ENCODE measurements at regions not wholly inside any gene's neighbourhood (a gene's known extent, or its start where the extent isn't known, plus 50 kb on each side); places are given as distances from the start of the nearest gene placed in this dataset.

DNA sequence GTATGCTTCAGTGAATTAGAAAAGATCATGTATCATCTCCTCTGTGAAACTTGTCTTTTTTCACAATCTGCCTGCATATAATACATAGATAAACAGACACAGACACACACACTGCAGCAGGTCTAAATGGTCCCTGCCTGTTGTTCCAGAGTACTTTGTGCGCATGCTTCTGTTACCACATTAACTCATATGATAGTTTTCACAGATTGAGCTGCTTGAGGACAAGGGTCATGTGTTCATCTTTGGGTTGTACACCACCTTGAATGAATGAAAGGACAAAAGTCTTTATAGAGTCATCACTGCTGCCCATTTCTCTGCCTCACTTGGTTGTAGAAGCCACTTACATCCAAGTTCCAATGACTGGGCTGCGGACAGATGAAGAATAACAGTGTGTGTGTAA lies 72.7 kb upstream of the GLS start:
- Mint-ChIP-seq H3K27ac (no peak overlapping the region), H3K9me3 (no peaks in the 10 kb centered on the region), H3K4me3 (no peak overlapping the region), H3K4me1 (peaks cover 4% of the 10 kb centered on the region), H3K27me3 (no peaks in the 10 kb centered on the region), H3K36me3 (no peaks in the 10 kb centered on the region)
- DNase-seq (no peak), ATAC-seq (ENCODE audit: low read depth) (no peak)
- POLR2A ChIA-PET, result no interaction called here

DNA sequence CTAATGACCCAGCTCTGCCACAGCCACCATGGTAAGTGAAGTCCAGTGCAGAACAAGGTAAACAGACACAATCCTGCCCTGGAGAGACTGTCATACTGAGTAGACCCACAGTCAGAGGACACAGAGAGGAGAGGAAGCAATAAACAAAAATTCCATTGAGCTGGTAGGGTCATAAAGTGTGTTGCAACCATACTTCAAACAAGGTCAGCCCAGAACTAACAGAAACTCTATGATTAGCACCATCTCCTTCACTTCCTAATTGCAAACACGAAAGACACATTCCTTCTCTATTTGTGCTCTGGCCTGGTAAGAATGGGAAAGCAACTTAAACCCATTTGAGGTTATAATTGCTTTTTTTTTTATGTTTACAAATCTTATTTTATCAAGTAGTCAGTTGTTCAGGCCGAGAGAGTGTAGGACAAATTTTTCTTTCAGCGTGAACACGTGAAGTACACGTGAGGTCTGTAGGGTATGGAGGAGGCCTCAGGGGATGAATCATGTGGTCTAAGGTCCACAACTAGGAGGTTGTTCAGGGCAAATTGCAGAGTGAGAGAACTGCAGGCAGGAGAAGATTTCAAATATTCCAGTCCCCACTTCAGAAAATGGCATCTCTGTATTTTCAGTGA lies 71.4 kb upstream of the GLS start:
- no peak overlapping the region for H3K27ac Mint-ChIP-seq
- POLR2A ChIA-PET, result interaction anchor here (1.3 kb wide), 1 partner anchor 72 kb away, joined by 5 read pairs; no protein-coding TSS in a partner anchor

DNA sequence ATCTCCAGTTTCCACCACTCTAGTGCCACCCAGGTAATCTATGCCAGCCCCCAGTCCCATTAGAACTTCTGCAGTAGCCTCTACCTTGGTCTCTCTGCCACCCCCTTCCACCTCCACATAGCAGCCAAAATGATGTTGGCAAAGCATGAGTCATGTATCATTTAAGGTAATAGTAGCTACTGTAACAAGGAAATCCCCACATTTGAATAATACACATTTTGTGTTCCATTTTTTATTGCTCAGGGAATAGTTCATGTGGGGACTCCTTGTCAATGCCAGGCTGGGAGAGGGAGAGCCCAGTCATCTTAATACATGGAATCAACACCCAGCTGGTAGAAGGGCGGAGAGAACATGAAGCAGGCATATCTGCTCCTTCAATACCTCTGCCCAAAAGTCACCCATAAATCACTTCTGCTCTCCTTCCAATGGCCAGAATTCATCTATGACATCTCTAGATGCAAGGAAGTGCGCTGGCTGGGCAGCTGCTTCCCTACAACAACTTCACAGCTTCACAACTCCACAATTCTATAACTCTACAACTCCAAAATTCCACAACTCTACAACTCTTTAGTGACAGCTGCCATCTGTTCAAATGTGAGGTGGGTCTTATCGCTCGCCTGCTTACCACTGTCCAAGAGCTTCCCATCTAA lies 70.6 kb upstream of the GLS start:
- POLR2A ChIA-PET, result interaction anchor here (1.3 kb wide), 1 partner anchor 72 kb away, joined by 5 read pairs; no protein-coding TSS in a partner anchor

More for the DNA sequence above, 71.4 kb upstream of the GLS start:
- H3K4me1 Mint-ChIP-seq, result peaks cover 4% of the 10 kb centered on the region
- no peak overlapping the region for H3K4me3 Mint-ChIP-seq
- no peaks in the 10 kb centered on the region for H3K9me3 Mint-ChIP-seq
- DNase-seq, result no peak
- ATAC-seq (ENCODE audit: low read depth), result no peak
- peaks cover under 1% of the 10 kb centered on the region for H3K36me3 Mint-ChIP-seq
- no peaks in the 10 kb centered on the region for H3K27me3 Mint-ChIP-seq

DNA sequence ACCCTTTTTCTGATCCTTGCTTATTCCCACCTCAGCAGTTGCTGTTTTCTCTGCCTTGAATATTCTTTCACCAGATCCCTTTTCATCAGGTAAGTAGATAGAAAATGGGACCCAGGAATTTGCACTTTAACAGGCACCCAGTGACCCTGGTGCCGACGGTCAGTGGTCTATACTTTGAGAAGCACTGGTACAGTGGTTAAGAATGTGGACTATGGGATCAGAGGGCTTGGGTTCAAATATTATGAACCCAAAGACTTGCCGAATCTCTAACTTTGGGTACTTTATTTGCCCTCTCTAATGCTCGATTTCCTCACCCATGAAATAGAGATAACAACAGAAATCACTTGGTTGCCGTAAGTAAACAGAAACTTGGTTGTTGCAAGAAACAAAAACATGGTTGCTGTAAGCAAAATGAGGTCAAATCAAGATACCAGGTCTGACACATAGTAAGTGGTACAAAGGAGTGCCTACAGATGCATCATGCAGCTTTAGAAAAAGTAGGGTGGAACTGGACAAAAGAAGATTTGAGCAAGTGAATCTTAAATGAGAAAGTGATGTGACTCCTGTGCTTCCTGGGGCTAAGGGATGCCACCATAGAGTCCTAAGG lies 69.5 kb upstream of the GLS start:
- no peak overlapping the region for H3K27ac Mint-ChIP-seq
- POLR2A ChIA-PET, result no interaction called here
- H3K36me3 Mint-ChIP-seq, result peaks cover 2% of the 10 kb centered on the region
- H3K4me3 Mint-ChIP-seq, result no peak overlapping the region
- ATAC-seq (ENCODE audit: low read depth) (no peak), DNase-seq (no peak)
- H3K9me3 Mint-ChIP-seq, result no peaks in the 10 kb centered on the region
- H3K27me3 Mint-ChIP-seq, result no peaks in the 10 kb centered on the region
- H3K4me1 Mint-ChIP-seq, result peaks cover 4% of the 10 kb centered on the region

More for the DNA sequence above, 70.6 kb upstream of the GLS start:
- DNase-seq (no peak), ATAC-seq (ENCODE audit: low read depth) (no peak)
- Mint-ChIP-seq H3K4me1 (peaks cover 4% of the 10 kb centered on the region), H3K27me3 (no peaks in the 10 kb centered on the region), H3K9me3 (no peaks in the 10 kb centered on the region), H3K27ac (no peak overlapping the region), H3K4me3 (no peak overlapping the region), H3K36me3 (peaks cover 2% of the 10 kb centered on the region)

DNA sequence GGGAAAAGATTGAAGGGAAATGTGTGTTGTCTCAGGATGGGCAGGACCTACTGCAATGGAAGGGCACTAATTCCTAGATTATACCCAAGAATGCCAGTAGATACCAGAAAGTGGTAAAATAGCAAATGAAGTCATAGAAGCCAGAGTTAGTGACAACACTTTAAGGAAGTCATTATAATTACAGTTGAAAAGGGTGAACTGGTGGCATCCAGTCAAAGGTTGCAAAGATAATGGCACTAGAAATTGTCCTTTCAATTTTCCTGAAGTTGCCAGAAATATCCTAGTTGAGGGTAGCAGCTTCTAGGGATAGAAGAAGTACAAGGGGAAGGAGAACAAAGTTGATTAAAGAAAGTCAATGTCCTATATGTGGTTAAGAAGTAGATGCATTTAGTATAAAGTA lies 68.8 kb upstream of the GLS start:
- DNase-seq, result no peak
- Mint-ChIP-seq H3K4me1 (peaks cover 4% of the 10 kb centered on the region), H3K27me3 (no peaks in the 10 kb centered on the region), H3K27ac (no peak overlapping the region), H3K9me3 (peaks cover 2% of the 10 kb centered on the region), H3K4me3 (no peak overlapping the region), H3K36me3 (peaks cover 2% of the 10 kb centered on the region)
- POLR2A ChIA-PET, result no interaction called here
- no peak for ATAC-seq (ENCODE audit: low read depth)

DNA sequence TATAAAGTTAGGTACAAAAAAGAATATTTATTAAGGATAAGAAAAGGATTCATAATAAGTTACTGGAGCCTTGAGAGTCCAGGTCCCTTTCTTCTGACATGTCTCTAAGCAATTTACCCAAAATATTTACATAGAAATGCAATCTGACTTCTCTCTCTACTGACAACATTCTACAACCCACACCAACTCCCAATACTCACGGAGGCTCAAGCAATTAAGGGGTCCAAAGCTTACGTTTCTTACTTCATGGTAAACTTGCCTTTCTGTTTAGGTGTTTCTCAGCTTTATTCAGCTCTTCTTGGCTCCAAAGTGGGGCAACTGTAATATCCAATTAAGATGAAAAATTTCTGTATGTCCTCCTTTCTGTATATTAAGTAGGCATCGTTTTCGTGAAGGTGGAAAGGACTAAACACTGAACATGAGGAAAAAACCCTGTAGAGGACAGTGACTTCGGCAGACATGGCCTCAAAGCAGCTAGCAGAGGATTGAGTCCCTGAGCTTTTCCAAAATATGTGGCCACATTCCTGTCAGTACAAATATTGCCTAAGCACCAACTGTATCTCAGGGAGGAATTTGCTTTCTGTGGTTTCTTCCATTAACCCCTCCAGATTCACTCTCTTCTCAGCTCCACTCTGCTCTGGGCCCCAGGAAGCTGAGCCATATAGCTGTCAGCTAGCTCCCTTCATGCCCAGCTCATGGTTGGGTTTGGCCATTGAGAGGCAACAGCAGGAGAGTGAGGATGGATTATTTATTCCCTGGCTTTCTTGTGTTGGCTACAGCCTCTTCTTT lies 67.9 kb upstream of the GLS start:
- ATAC-seq (ENCODE audit: low read depth), result no peak
- no peak for DNase-seq
- H3K27ac Mint-ChIP-seq, result no peak overlapping the region
- peaks cover 2% of the 10 kb centered on the region for H3K36me3 Mint-ChIP-seq
- peaks cover 3% of the 10 kb centered on the region for H3K9me3 Mint-ChIP-seq
- H3K4me1 Mint-ChIP-seq, result peaks cover 2% of the 10 kb centered on the region
- POLR2A ChIA-PET, result no interaction called here
- no peak overlapping the region for H3K4me3 Mint-ChIP-seq
- H3K27me3 Mint-ChIP-seq, result no peaks in the 10 kb centered on the region

DNA sequence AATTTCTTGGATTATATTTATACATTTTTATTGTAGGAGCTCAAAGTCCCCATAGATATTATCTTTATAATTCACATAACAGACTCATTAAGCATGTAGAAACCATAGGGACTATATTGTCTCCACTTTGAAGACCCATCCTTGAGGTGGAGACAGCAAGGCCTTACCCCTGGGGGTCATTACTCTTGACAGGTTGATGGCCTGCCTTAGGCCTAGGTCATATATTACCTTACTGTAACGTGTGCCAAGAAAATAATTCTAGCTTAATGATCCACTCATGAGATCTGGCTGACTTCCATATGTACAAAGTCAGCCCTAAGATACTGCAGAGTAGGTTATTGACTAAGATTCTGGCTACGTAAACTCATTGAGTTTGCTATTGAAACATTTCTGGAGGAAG lies 65.4 kb upstream of the GLS start:
- ATAC-seq (ENCODE audit: low read depth) (no peak), DNase-seq (no peak)
- H3K4me3 Mint-ChIP-seq, result no peak overlapping the region
- no peak overlapping the region for H3K27ac Mint-ChIP-seq
- H3K36me3 Mint-ChIP-seq, result peaks cover 2% of the 10 kb centered on the region
- H3K4me1 Mint-ChIP-seq, result no peaks in the 10 kb centered on the region
- peaks cover 3% of the 10 kb centered on the region for H3K9me3 Mint-ChIP-seq
- H3K27me3 Mint-ChIP-seq, result peaks cover 2% of the 10 kb centered on the region
- POLR2A ChIA-PET, result no interaction called here

DNA sequence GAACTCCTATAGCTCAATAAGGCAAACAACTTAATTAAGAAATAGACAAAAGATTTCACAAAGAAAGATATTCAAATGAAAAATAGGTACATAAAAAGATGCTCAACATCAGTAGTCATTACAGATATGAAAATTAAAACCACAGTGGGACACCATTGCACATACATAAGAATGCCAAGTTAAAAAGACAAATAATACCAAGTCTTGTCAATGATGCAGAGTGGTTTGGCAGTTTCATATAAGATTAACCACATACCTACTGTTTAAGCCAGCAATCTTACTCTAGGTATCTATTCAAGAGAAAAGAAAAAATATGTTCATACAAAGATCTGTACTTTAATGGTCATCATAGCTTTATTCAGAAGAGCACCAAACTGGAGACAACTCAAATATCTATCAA lies 63.5 kb upstream of the GLS start:
- DNase-seq (no peak), ATAC-seq (ENCODE audit: low read depth) (no peak)
- POLR2A ChIA-PET, result no interaction called here
- H3K36me3 Mint-ChIP-seq, result peaks cover 2% of the 10 kb centered on the region
- no peak overlapping the region for H3K27ac Mint-ChIP-seq
- peaks cover 2% of the 10 kb centered on the region for H3K27me3 Mint-ChIP-seq
- peaks cover 3% of the 10 kb centered on the region for H3K9me3 Mint-ChIP-seq
- no peaks in the 10 kb centered on the region for H3K4me1 Mint-ChIP-seq
- no peak overlapping the region for H3K4me3 Mint-ChIP-seq

DNA sequence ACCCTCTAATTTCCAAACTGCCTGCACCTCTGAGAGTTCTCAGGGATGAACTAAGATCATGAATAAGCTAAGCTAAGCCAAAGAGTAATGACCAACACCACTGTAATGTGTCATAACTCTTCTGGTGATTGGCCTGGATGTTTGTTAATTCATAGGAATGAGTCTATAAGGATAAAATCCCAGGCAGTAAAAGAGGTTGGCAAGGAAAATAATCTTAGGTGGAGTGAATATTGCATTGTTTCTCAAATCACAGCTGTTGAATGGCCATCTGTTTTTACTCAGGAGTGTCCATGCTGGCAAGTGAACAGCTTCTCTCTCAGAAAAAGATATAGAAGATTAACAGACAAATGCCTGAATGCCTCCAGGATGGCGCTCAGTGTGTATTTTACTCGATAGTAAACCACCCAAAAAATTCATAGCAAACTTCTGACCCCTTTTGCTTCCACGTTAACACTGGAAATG lies 60.8 kb upstream of the GLS start:
- POLR2A ChIA-PET, result no interaction called here
- H3K27me3 Mint-ChIP-seq, result peaks cover 2% of the 10 kb centered on the region
- no peaks in the 10 kb centered on the region for H3K36me3 Mint-ChIP-seq

DNA sequence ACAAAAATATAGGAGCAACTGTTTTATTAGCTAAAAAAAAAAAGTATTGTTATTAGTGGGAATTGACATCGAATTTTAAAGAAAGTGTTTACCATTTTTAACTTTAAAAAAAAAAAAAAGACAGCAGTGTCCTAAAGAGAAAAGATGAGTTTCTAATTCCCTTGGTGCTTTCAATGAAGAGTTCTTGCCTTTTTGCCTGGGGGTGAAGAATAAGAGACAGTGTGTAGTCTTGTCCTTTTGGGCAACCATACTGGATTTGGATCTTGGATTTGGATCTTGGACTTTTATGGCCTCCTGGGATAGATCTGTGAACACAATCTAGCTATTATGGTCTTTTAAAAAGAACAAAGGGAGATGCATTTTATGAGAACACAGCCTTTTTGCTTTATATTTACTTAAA lies 60.2 kb upstream of the GLS start:
- DNase-seq, result no peak
- Mint-ChIP-seq H3K27me3 (peaks cover 2% of the 10 kb centered on the region), H3K27ac (no peak overlapping the region), H3K4me1 (no peaks in the 10 kb centered on the region), H3K4me3 (no peak overlapping the region), H3K36me3 (no peaks in the 10 kb centered on the region), H3K9me3 (peaks cover 3% of the 10 kb centered on the region)
- no peak for ATAC-seq (ENCODE audit: low read depth)
- POLR2A ChIA-PET, result no interaction called here

More for the DNA sequence above, 60.8 kb upstream of the GLS start:
- H3K4me3 Mint-ChIP-seq, result no peak overlapping the region
- no peaks in the 10 kb centered on the region for H3K4me1 Mint-ChIP-seq
- DNase-seq (no peak), ATAC-seq (ENCODE audit: low read depth) (no peak)
- no peak overlapping the region for H3K27ac Mint-ChIP-seq
- peaks cover 3% of the 10 kb centered on the region for H3K9me3 Mint-ChIP-seq

DNA sequence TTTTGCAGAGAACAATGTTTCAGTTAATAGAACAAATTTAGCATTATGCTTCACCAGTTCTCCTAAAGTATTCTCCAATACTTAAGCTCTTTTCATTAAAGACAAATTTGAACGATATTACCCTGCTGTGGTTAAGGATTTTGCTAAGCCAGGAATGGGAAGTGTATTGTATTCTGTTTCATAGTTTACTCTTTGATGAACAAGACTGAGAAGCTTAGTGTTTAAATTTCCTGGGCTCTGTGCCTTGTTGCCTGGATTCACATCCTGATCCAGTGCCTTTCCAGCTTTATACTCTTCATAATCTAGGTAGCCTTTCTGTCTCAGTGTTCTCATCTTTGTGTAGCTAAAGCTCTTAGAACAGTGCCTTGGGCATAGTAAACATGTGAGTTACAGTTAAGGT lies 58.6 kb upstream of the GLS start:
- Mint-ChIP-seq H3K27me3 (peaks cover 2% of the 10 kb centered on the region), H3K4me3 (no peak overlapping the region), H3K4me1 (no peaks in the 10 kb centered on the region), H3K36me3 (no peaks in the 10 kb centered on the region), H3K27ac (no peak overlapping the region), H3K9me3 (peaks cover 1% of the 10 kb centered on the region)
- POLR2A ChIA-PET, result no interaction called here
- ATAC-seq (ENCODE audit: low read depth) (no peak), DNase-seq (no peak)

DNA sequence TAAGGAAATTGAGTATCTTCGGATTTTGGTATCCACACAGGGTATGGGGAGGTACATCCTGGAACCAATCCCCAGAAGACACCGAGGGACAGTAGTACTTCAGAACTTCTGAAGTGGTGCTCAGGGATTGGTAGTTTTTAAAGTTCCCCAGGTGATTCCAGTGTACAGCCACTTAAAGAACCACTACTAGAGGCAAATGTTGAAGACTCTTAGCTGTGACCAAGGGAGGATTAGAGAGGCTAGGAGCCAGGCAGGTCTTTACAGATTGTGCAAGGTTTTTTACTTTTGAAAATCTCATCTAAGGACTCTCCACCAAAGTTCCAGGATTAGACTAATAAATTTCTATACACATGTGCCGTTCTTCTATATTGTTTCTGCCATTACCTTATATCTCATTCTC lies 52.9 kb upstream of the GLS start:
- H3K4me1 Mint-ChIP-seq, result no peaks in the 10 kb centered on the region
- no peaks in the 10 kb centered on the region for H3K27me3 Mint-ChIP-seq
- H3K9me3 Mint-ChIP-seq, result peaks cover 4% of the 10 kb centered on the region
- no peak for DNase-seq
- H3K27ac Mint-ChIP-seq, result no peak overlapping the region
- peaks cover 2% of the 10 kb centered on the region for H3K36me3 Mint-ChIP-seq
- H3K4me3 Mint-ChIP-seq, result no peak overlapping the region
- POLR2A ChIA-PET, result no interaction called here
- no peak for ATAC-seq (ENCODE audit: low read depth)

DNA sequence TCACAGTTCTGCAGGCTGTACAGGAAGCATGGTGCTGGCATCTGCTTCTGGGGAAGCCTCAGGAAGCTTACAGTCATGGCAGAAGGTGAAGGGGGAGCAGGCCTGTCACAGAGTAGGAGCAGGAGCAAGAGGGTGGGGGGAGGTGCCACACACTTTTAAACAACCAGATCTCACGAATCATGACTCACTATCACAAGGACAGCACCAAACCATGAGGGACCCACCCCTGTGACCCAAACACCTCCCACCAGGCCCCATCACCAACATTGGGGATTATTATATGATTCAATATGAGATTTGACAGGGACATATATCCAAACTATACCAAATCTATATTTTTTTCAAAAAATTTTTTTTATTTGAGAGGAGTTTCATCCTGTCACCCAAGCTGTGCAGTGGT lies 51.0 kb upstream of the GLS start:
- H3K4me1 Mint-ChIP-seq, result no peaks in the 10 kb centered on the region

More for the DNA sequence above, 51.0 kb upstream of the GLS start:
- no peak overlapping the region for H3K4me3 Mint-ChIP-seq
- POLR2A ChIA-PET, result no interaction called here
- peaks cover 2% of the 10 kb centered on the region for H3K36me3 Mint-ChIP-seq
- H3K9me3 Mint-ChIP-seq, result peaks cover 4% of the 10 kb centered on the region
- no peaks in the 10 kb centered on the region for H3K27me3 Mint-ChIP-seq
- ATAC-seq (ENCODE audit: low read depth), result no peak
- DNase-seq, result no peak
- H3K27ac Mint-ChIP-seq, result no peak overlapping the region
